ENCODE measurements at regions not wholly inside any gene's neighbourhood (a gene's known extent, or its start where the extent isn't known, plus 50 kb on each side); places are given as distances from the start of the nearest gene placed in this dataset.

DNA sequence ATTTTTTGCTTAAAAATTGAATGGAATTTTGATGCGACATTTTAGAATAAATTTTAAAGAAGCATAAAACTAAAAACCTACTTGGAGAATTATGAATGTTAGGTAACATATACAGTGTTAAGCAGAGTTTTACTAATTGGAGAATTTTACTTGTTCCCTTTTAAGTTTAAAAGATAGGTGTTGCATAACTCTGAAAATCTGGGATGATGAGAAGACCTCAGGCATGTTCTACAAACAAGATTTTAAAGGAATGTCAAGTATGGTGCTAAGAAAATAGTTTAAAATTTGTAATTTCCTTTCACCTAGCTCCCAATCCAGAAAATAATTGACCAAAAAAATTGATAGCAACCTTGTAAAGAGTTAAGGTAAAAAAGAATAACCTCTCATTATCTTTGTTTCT, 135.8 kb downstream of the RFC3 start:
- DNase-seq = no peak

GRCh38 chr13:33956346-33956745, 138.4 kb downstream of the RFC3 start:
- no peak for DNase-seq

DNA sequence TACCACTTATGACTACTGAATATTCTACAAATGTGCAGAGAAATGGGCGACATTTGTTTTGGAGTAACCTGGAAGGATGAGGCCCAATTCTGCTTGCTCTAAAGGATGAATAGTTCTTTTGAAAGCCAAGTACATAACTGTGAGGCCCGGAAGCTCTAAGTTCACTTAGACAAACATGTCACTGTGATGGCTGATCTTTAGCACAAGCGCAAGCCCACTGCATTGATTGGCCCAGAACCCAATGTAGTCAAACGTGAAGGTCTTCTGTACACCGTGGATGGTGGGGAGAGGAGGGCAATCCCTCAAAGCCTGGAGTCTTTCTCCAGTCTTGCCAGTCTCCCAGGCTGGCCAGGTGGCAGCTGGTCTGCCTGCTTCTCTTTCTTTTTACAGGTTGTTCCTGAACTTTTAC, 139.6 kb downstream of the RFC3 start:
- DNase-seq = no peak

DNA sequence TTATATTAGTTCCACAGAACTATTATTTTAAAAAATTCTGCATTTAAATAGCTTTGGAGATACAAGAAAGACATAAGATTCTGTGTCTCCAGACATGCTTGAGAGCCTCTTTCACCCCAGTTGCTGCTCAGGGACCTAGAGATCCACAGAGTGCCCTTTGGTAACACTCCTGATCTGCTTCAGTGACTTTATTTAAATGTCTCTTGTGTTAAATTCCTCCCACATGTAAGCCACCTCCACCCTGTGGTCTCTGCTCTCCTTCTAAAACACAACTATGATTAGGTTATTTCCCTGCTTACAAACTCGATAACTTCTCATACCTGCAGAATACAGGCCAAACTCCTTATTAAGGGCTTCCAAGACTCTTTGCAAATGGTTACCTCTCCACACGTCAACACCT, 141.0 kb downstream of the RFC3 start:
- no peak for DNase-seq

- DNase-seq = no peak
Observed at GRCh38 chr13:33963134-33963533, 145.2 kb downstream of the RFC3 start.

DNA sequence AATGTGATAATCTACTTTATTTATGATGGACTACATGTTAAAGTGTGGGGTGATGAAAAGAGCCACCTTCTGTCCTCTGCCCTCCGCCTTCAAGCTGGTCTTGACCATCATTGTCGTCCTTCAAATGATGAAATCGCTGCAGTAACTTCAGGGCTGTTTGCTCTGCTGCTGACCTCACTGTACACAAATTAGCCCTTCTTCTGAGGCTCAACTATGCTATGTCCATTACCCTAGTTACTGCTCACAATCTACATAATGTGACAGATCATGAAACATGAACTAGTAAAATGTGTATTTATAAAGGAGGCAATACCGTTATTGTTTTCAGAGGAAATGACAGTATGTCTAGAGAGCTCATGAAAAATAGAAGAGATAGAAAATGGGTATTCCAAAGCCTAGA, 145.9 kb downstream of the RFC3 start:
- no peak for DNase-seq

- no peak for DNase-seq
Observed at GRCh38 chr13:33968520-33969507, 150.9 kb downstream of the RFC3 start.

DNA sequence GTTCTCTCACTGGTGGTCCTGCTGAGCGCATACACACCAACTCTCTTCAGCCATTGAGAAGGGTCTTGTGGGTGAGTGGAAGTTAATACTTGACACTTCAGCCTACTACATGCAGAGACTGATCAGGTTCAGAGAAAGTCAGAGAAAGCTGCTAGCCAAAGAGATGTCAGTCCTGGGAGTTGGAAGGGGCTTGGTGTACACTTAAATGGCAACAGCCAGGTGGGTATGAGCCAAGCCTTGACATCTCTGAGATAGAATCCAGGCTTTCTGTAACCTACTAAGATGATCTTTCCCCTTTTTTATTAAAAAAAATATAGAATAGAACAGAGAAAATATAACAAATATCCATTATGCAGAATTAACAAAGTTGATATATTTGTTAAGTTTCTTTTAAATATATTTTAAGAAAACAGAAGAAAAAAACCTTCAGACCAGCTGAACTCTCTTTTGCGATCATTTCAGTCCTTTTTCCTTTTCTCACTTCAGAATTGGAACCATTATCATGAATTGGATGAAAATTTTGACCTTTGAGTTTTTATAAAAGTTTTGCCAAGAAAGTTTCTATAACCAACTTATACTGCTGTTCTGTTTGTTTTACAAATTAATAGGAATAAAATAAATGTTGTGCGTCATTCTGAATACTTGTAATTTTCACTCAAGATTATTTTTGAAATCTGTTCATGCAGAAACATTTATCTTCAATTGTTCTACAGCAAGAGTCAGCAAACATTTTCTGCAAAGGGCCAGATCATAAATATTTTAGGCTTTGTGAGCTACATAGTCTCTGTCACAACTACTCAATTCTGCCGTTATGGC, 153.0 kb downstream of the RFC3 start:
- DNase-seq = no peak

DNA sequence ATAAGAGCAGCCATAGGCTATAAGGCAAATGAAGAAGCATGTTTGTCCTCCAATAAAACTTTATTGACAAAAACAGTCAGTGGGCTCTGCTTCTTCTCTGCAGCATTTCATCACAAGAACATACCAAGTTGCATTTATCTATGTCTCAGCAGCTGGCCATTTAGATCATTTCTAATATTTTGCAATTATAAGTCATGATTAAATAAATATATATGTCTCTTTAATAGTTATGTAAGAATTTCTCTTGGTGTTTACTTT, 153.5 kb downstream of the RFC3 start:
- DNase-seq = no peak

DNA sequence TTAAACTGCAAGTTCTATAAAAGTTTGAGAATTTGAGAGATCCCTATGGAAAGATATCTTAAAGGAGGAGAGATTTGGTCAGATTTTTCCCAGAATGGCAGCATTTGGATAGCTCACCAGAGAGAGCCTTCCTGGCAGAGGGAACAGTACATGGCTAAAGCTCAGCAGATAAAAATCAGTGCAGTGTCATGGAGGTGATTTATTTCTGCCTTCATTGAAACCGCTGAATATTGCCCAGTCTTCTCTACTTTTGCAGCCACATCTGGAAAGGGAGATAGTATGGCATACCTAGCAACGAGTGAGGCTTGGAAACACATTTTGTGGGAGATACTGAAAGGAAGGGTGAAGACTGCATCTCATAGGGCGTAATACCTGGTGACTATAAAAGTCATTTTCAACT, 155.2 kb downstream of the RFC3 start:
- DNase-seq = no peak

DNA sequence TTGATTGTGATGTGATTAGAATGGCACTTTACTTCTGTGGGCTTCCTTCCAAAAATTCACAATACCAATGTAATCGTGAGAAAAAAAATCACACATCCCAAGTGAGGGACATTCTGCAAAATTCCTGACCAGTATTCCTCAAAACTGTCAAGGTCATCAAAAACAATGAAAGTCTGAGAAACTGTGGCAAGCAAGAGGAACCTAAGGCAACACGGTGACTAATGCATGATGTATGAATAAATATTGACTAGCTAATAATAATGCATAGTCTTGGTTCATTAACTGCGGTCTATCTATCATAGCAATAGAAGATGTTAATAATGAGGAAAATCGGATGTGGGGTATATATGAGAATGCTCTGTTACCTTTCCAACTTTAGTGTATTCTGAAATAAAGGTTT, 159.0 kb downstream of the RFC3 start:
- DNase-seq = no peak

- DNase-seq = no peak
Observed at GRCh38 chr13:33978653-33979052, 160.7 kb downstream of the RFC3 start.

- DNase-seq = no peak
Observed at GRCh38 chr13:33992881-33993336, 175.0 kb downstream of the RFC3 start.

DNA sequence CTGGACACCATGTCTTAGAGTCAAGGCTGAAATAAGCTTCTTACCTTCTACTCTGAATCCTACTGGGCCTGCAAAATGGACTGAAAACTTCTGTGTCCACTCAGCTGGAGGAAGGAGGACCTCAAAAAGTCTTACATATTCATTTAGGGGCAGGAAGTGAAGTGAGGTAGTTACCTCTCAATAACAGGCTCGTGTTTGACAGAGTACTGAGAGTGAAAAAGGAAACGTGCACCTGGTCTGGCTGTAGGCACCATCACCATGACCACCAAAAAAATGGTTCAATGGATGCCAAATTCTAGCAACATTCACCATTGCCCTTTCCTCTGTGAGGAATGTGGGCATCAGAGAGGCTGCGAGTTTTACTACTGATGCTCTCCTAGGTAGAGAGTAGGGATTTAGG, 176.2 kb downstream of the RFC3 start:
- no peak for DNase-seq

GRCh38 chr13:33994826-33995502, 177.0 kb downstream of the RFC3 start:
- DNase-seq = no peak

GRCh38 chr13:33996636-33997035, 178.7 kb downstream of the RFC3 start:
- no peak for DNase-seq

- no peak for DNase-seq
Observed at GRCh38 chr13:33997574-33997973, 179.6 kb downstream of the RFC3 start.

- DNase-seq = no peak
Observed at GRCh38 chr13:33999811-34000605, 182.1 kb downstream of the RFC3 start.

GRCh38 chr13:34000955-34001354, 183.0 kb downstream of the RFC3 start:
- no peak for DNase-seq

DNA sequence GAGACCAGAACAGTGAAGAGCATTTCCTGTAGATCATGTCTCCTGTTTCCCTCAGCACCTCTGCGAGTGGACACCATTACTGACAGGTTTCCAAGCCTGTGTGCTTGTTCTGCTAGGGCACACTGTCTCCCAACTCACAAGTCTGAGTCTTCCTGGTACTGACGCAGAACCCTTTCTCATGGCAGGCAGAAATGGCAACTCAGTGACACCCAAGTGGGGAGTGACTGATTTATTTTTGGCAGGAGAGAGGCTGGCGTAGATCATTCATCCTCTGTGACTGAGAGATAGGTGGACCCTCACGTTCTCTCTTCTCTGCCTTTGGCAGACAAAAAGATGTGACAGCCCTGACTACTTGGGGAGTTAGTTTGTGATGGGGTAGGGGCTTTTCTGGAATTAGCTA, 183.4 kb downstream of the RFC3 start:
- no peak for DNase-seq

GRCh38 chr13:34002141-34002540, 184.2 kb downstream of the RFC3 start:
- DNase-seq = no peak

DNA sequence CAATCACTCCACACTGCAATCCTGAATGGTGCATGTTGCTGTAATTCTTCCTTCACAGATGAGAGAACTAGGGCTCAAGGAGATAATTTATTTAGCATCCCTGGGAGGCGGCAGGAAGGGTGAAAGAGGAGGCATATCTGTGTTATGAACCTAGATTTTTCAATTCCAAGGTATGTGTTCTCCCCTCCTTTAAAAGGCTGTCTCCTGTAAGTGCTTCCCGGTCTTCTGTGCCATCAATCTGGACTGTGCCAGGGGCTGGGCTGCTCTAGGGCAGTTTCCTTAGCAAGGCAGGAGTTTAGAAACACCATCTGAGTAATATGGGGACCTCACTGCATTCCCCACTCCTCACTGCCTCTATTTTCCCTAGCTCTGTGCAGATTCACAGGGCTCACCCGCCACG, 185.0 kb downstream of the RFC3 start:
- no peak for DNase-seq

GRCh38 chr13:34003656-34004055, 185.7 kb downstream of the RFC3 start:
- no peak for DNase-seq

Data from stimulated activated CD4-positive, alpha-beta T cell treated with anti-CD3 and anti-CD28 coated beads, Interleukin-15, amount 100 ng/mL, for 24 hours (primary cell).